Spleen (tissue), 11 donors: ENCODE measurements at regions not wholly inside any gene's neighbourhood (a gene's known extent, or its start where the extent isn't known, plus 50 kb on each side); places are given as distances from the start of the nearest gene placed in this dataset.
"Not testable (repeated sequence)": the region's sequence is repeated elsewhere in the genome, so short reads cannot be mapped to it uniquely, and the experiment has no call there.

Source experiments
- DNase-seq: peaks from one replicate; pipeline ENCODE4 v3.0.0-alpha.2; 2020
- H3K27ac ChIP-seq, 8 donors: fragments of 200-600 bp; sonication (generic) in 7 of 8; 1 replicate in 4 of 8; 2 replicates in 4 of 8; pipeline versions ENCODE4 v1.5.0 to v1.8.0; 2016 to 2021; ENCODE audit warnings: inconsistent platforms in 4 of 8, mild to moderate bottlenecking in 4 of 8, moderate library complexity in 1 of 8
- H3K27me3 ChIP-seq, 7 donors: fragments of 200-600 bp; sonication (generic) in 6 of 7; replicated peaks in 1 of 7; 1 replicate in 4 of 7; 2 replicates in 3 of 7; pipeline versions ENCODE4 v1.5.0 to v1.8.0; 2016 to 2021; ENCODE audit warnings: inconsistent platforms in 3 of 7, mild to moderate bottlenecking in 1 of 7
- H3K36me3 ChIP-seq, 6 donors: fragments of 200-600 bp; sonication (generic) in 5 of 6; 1 replicate in 4 of 6; 2 replicates in 2 of 6; pipeline versions ENCODE4 v1.5.0 to v1.8.0; 2016 to 2021; ENCODE audit warnings: inconsistent platforms in 2 of 6
- H3K4me1 ChIP-seq, 6 donors: fragments of 200-600 bp; sonication (generic) in 5 of 6; 1 replicate in 3 of 6; 2 replicates in 3 of 6; pipeline versions ENCODE4 v1.5.0 to v1.8.0; 2016 to 2021; ENCODE audit warnings: inconsistent platforms in 3 of 6
- H3K4me3 ChIP-seq, 8 donors: fragments of 200-600 bp; sonication (generic) in 7 of 8; 1 replicate in 4 of 8; 2 replicates in 4 of 8; pipeline versions ENCODE4 v1.5.0 to v1.8.0; 2016 to 2021; ENCODE audit warnings: inconsistent platforms in 4 of 8, mild to moderate bottlenecking in 4 of 8, moderate library complexity in 2 of 8
- H3K9me3 ChIP-seq, 8 donors: fragments of 200-600 bp; sonication (generic) in 7 of 8; 1 replicate in 4 of 8; 2 replicates in 4 of 8; pipeline versions ENCODE4 v1.5.0 to v1.8.0; 2016 to 2021; ENCODE audit warnings: inconsistent platforms in 4 of 8
- CTCF ChIP-seq, 11 experiments: fragments of 200-600 bp in 7 of 11; fragments of 450-650 bp in 4 of 11; sonication (generic) in 4 of 11; IDR thresholded peaks in 8 of 11; conservative IDR thresholded peaks in 3 of 11; 1 replicate in 7 of 11; 2 replicates in 4 of 11; pipeline versions ENCODE4 v1.4.0 to v1.8.0; 2016 to 2021; ENCODE audit warnings: antibody characterized with exemption in 11 of 11, inconsistent platforms in 4 of 11, mild to moderate bottlenecking in 1 of 11
- POLR2A ChIP-seq, 3 donors: fragments of 450-650 bp; IDR thresholded peaks; one replicate each; pipeline ENCODE4 v1.5.1; 2017; ENCODE audit warnings: antibody characterized with exemption in 3 of 3, mild to moderate bottlenecking in 1 of 3
- POLR2AphosphoS5 ChIP-seq, 3 donors: sonication (generic); formaldehyde crosslinking; IDR thresholded peaks; one replicate each; pipeline ENCODE4 v1.5.1; 2017; ENCODE audit warnings: antibody characterized with exemption in 3 of 3
- WGBS, 5 donors: extraction: QIAGEN DNeasy Blood & Tissue Kit in 3 of 5; methylation state at CpG; one replicate each; pipeline versions ENCODE4 v1.1.5 to v1.1.7; 2013 to 2018; 5-methylcytosine and 5-hydroxymethylcytosine counted together
- intact Hi-C: fragments of 100-400 bp; cut with DNase I; formaldehyde crosslinking; loops from one replicate; pipeline ENCODE4 v1.15.0; 2023; ENCODE audit warnings: low total_unique reads
- donor health status: healthy with polysubstance abuse.
- donor health status: DM: no; HTN: no; CAD: no; lungs with moderate emphysema.
- donor health status: DM: no; HTN: no; CAD: no.
- donor health status: Bipolar disorder and iron deficiency.
- donor health status: healthy.
- donor health status: DM: no; HTN: no; CAD: no.
- donor health status: DM: yes; HTN: yes; CAD: no.

DNA sequence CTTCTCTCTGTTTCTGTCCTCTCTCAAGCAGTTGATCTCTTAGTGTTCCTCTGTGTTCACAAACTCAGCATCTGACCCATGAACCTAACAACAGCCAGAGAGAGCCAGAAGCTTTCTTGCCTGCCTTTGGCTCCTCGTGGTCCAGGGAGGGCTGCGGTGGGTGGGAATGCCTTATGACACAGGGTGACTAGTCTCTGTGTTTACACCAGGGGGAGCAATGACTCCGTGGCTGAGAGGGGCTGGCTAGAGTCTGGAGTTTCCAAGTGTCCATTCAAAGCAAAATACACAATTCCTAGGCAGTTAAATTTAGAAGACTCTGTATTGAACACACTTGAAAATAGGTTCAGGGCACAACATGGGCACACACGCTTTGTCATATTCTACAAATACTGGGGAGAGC lies 370.0 kb upstream of the FRG2C start:
- intact Hi-C loops: loop anchor here (10.0 kb wide), 2 partner anchors 131 to 351 kb away; no protein-coding TSS in a partner anchor
- TF ChIP-seq POLR2AphosphoS5 (IDR thresholded peaks at IDR 0.05) (no peak), CTCF (IDR thresholded peaks at IDR 0.05 in 8 of 11, conservative IDR thresholded peaks at IDR 0.05 in 3 of 11) (peak; percentile 7 to 78 (median 56))
- Histone ChIP-seq H3K27ac (no peak overlapping the region), H3K4me3 (no peak overlapping the region), H3K4me1 (no peaks in the 10 kb centered on the region), H3K9me3 (peaks cover 0 to 11% (median 4%) of the 10 kb centered on the region in 8 donors), H3K27me3 (peaks cover 0 to 3% (median 0%) of the 10 kb centered on the region in 7 donors), H3K36me3 (no peaks in the 10 kb centered on the region)
- DNase-seq: no peak
- WGBS, 5 donors: 16 to 27% (median 22%) methylated on average over 4 of the region's 4 CpGs

- WGBS, 5 donors: 76 to 92% (median 91%) methylated on average over 7 of the region's 7 CpGs
- no peak for DNase-seq
- no peaks in the 10 kb centered on the region for H3K36me3 ChIP-seq
- H3K4me1 ChIP-seq: no peaks in the 10 kb centered on the region
- H3K27me3 ChIP-seq: peaks cover 0 to 3% (median 0%) of the 10 kb centered on the region in 7 donors
- intact Hi-C loops: loop anchor here (10.0 kb wide), 2 partner anchors 130 to 350 kb away; no protein-coding TSS in a partner anchor
- H3K4me3 ChIP-seq: no peak overlapping the region
- TF ChIP-seq POLR2A (IDR thresholded peaks at IDR 0.05) (no peak), POLR2AphosphoS5 (IDR thresholded peaks at IDR 0.05) (no peak), CTCF (IDR thresholded peaks at IDR 0.05 in 8 of 11, conservative IDR thresholded peaks at IDR 0.05 in 3 of 11) (no peak)
- no peak overlapping the region for H3K27ac ChIP-seq
- peaks cover 0 to 11% (median 4%) of the 10 kb centered on the region in 8 donors for H3K9me3 ChIP-seq
These were observed 369.1 kb upstream of the FRG2C start for GRCh38 chr3:75295013-75295412.

DNA sequence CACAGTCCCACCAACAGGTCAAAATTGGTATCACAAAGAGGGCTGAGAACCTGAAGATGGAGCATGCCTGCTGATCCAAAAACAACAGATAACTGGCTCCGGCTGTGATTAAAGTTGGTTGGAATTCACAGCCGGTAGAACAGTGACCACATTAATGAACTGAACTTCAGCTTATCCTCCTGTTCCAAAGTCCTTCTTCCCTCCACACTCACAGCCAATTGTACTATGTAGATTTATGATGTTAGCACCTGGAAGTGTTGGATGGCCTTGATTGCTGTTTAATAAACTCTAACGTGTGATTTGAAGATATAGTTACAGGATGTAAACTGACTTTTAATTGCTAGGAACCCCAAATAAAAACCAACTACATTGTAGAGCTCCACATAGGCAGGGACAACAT lies 367.3 kb upstream of the FRG2C start:
- no peak for DNase-seq
- 73 to 90% (median 76%) methylated on average over 3 of the region's 3 CpGs for WGBS, 5 donors

DNA sequence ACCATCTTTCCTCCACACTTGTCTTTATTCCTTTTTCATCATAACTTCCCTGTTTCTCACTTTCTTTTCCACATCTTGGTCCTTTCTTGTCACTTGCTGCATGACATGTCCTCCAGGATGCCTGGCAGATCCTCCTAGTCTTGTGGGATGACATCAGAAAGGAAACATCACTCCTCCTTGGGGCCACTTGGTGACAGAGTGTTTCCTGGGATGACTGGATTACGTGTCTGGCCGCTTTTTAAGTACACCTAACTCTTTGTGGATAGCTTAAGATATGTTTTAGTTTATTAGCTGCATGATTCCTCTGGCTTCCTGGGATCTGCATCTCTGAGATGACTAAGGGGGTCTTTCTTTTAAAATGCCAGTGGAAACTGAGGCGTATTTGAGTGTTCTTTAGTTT lies 363.5 kb upstream of the FRG2C start:
- Histone ChIP-seq H3K4me3 (no peak overlapping the region), H3K27me3 (no peaks in the 10 kb centered on the region), H3K36me3 (no peaks in the 10 kb centered on the region), H3K9me3 (peaks cover 0 to 11% (median 4%) of the 10 kb centered on the region in 8 donors), H3K4me1 (peaks cover 0 to 4% (median 0%) of the 10 kb centered on the region in 6 donors), H3K27ac (no peak overlapping the region)
- DNase-seq: no peak
- TF ChIP-seq CTCF (IDR thresholded peaks at IDR 0.05 in 8 of 11, conservative IDR thresholded peaks at IDR 0.05 in 3 of 11): no peak
- WGBS, 5 donors: 38 to 69% (median 62%) methylated on average over 3 of the region's 3 CpGs
- intact Hi-C loops: no loop called here

More for the DNA sequence above, 367.3 kb upstream of the FRG2C start:
- Histone ChIP-seq H3K27ac (no peak overlapping the region), H3K36me3 (no peaks in the 10 kb centered on the region), H3K27me3 (peaks cover 0 to 3% (median 0%) of the 10 kb centered on the region in 7 donors), H3K4me1 (peaks cover 0 to 4% (median 0%) of the 10 kb centered on the region in 6 donors), H3K9me3 (peaks cover 0 to 11% (median 4%) of the 10 kb centered on the region in 8 donors), H3K4me3 (no peak overlapping the region)
- TF ChIP-seq POLR2A (IDR thresholded peaks at IDR 0.05) (no peak), POLR2AphosphoS5 (IDR thresholded peaks at IDR 0.05) (no peak), CTCF (IDR thresholded peaks at IDR 0.05 in 8 of 11, conservative IDR thresholded peaks at IDR 0.05 in 3 of 11) (no peak)
- intact Hi-C loops: loop anchor here (10.0 kb wide), 2 partner anchors 128 to 348 kb away; no protein-coding TSS in a partner anchor

GRCh38 chr3:75301050-75301449 lies 363.1 kb upstream of the FRG2C start:
- WGBS, 5 donors: 0 to 6% (median 5%) methylated on average over 1 of the region's 1 CpG
- H3K27ac ChIP-seq, H3K27me3 ChIP-seq, DNase-seq, H3K4me3 ChIP-seq, H3K4me1 ChIP-seq, H3K36me3 ChIP-seq, intact Hi-C loops: not testable (repeated sequence)
- H3K9me3 ChIP-seq: peaks cover 0 to 11% (median 4%) of the 10 kb centered on the region in 8 donors
